ENCODE measurements at regions not wholly inside any gene's neighbourhood (a gene's known extent, or its start where the extent isn't known, plus 50 kb on each side); places are given as distances from the start of the nearest gene placed in this dataset.
"Not testable (repeated sequence)": the region's sequence is repeated elsewhere in the genome, so short reads cannot be mapped to it uniquely, and the experiment has no call there.

DNA sequence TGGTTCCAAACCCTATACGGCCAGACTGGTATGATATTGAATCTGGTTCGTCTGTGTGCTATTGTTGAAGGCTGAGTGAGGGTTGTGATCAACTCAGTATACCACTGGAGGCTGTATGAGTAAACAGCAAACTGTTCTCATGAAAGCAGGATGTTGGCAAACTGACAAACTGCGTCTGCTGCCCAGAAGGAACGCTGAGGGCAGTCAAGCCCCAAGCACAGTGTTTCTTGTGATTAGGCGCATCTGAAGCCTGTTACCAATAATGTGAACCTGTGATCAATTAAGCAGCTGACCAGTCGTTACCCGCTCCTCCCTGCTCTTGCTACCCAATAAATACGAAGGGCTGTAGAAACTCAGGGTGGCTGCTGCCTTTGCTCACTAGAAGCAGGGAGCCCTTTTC lies 90.0 kb upstream of the METAP2 start:
- not testable (repeated sequence) for TF ChIP-seq TOX (CRISPR knock-in tag; IDR thresholded peaks at IDR 0.05; ENCODE audit: borderline replicate concordance); TCF4 (CRISPR knock-in tag; IDR thresholded peaks at IDR 0.05; ENCODE audit: borderline replicate concordance); OSR1 (CRISPR knock-in tag; IDR thresholded peaks at IDR 0.05); GLIS3 (CRISPR knock-in tag; IDR thresholded peaks at IDR 0.05); ARNTL (CRISPR knock-in tag; IDR thresholded peaks at IDR 0.05; ENCODE audit: borderline replicate concordance, low read depth)
- TF ChIP-seq, protein P1, sequence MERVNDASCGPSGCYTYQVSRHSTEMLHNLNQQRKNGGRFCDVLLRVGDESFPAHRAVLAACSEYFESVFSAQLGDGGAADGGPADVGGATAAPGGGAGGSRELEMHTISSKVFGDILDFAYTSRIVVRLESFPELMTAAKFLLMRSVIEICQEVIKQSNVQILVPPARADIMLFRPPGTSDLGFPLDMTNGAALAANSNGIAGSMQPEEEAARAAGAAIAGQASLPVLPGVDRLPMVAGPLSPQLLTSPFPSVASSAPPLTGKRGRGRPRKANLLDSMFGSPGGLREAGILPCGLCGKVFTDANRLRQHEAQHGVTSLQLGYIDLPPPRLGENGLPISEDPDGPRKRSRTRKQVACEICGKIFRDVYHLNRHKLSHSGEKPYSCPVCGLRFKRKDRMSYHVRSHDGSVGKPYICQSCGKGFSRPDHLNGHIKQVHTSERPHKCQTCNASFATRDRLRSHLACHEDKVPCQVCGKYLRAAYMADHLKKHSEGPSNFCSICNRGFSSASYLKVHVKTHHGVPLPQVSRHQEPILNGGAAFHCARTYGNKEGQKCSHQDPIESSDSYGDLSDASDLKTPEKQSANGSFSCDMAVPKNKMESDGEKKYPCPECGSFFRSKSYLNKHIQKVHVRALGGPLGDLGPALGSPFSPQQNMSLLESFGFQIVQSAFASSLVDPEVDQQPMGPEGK (CRISPR knock-in tag; IDR thresholded peaks at IDR 0.05; ENCODE audit: borderline replicate concordance) = not testable (repeated sequence)
- TF ChIP-seq, protein P2, sequence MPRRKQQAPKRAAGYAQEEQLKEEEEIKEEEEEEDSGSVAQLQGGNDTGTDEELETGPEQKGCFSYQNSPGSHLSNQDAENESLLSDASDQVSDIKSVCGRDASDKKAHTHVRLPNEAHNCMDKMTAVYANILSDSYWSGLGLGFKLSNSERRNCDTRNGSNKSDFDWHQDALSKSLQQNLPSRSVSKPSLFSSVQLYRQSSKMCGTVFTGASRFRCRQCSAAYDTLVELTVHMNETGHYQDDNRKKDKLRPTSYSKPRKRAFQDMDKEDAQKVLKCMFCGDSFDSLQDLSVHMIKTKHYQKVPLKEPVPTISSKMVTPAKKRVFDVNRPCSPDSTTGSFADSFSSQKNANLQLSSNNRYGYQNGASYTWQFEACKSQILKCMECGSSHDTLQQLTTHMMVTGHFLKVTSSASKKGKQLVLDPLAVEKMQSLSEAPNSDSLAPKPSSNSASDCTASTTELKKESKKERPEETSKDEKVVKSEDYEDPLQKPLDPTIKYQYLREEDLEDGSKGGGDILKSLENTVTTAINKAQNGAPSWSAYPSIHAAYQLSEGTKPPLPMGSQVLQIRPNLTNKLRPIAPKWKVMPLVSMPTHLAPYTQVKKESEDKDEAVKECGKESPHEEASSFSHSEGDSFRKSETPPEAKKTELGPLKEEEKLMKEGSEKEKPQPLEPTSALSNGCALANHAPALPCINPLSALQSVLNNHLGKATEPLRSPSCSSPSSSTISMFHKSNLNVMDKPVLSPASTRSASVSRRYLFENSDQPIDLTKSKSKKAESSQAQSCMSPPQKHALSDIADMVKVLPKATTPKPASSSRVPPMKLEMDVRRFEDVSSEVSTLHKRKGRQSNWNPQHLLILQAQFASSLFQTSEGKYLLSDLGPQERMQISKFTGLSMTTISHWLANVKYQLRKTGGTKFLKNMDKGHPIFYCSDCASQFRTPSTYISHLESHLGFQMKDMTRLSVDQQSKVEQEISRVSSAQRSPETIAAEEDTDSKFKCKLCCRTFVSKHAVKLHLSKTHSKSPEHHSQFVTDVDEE (CRISPR knock-in tag; IDR thresholded peaks at IDR 0.05) = not testable (repeated sequence)
- TF ChIP-seq, protein P3, sequence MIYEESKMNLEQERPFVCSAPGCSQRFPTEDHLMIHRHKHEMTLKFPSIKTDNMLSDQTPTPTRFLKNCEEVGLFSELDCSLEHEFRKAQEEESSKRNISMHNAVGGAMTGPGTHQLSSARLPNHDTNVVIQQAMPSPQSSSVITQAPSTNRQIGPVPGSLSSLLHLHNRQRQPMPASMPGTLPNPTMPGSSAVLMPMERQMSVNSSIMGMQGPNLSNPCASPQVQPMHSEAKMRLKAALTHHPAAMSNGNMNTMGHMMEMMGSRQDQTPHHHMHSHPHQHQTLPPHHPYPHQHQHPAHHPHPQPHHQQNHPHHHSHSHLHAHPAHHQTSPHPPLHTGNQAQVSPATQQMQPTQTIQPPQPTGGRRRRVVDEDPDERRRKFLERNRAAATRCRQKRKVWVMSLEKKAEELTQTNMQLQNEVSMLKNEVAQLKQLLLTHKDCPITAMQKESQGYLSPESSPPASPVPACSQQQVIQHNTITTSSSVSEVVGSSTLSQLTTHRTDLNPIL (CRISPR knock-in tag; IDR thresholded peaks at IDR 0.05; ENCODE audit: low read depth) = not testable (repeated sequence)
- TF ChIP-seq, protein P4, sequence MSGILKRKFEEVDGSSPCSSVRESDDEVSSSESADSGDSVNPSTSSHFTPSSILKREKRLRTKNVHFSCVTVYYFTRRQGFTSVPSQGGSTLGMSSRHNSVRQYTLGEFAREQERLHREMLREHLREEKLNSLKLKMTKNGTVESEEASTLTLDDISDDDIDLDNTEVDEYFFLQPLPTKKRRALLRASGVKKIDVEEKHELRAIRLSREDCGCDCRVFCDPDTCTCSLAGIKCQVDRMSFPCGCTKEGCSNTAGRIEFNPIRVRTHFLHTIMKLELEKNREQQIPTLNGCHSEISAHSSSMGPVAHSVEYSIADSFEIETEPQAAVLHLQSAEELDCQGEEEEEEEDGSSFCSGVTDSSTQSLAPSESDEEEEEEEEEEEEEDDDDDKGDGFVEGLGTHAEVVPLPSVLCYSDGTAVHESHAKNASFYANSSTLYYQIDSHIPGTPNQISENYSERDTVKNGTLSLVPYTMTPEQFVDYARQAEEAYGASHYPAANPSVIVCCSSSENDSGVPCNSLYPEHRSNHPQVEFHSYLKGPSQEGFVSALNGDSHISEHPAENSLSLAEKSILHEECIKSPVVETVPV (CRISPR knock-in tag; IDR thresholded peaks at IDR 0.05) = not testable (repeated sequence)

Data from SK-N-SH treated with all-trans-retinoic acid at 6 μM for 48 hours (cell line).